Heart left ventricle (tissue), 16 donors: ENCODE measurements at regions not wholly inside any gene's neighbourhood (a gene's known extent, or its start where the extent isn't known, plus 50 kb on each side); places are given as distances from the start of the nearest gene placed in this dataset.

Experiments used
- ATAC-seq, 4 donors: fragments of 200-7000 bp; cut with Tn5 transposase; one replicate each; pipeline ENCODE4 v1.9.1; 2020 to 2022; ENCODE audit warnings: moderate library complexity in 4 of 4, mild to moderate bottlenecking in 3 of 4, moderate number of reproducible peaks in 1 of 4
- DNase-seq, 5 donors: peaks; one replicate each; pipeline ENCODE4 v3.0.0-alpha.2; 2020
- H3K27ac ChIP-seq, 12 donors: fragments of 200-600 bp; sonication (generic) in 4 of 12; one replicate each; pipeline versions ENCODE4 v1.5.0 to v1.8.0; 2016 to 2022; ENCODE audit warnings: mild to moderate bottlenecking in 2 of 12
- H3K27me3 ChIP-seq, 9 donors: fragments of 200-600 bp; sonication (generic) in 2 of 9; one replicate each; pipeline versions ENCODE4 v1.5.1 to v1.8.0; 2016 to 2022; ENCODE audit warnings: mild to moderate bottlenecking in 3 of 9
- H3K36me3 ChIP-seq, 9 donors: fragments of 200-600 bp; sonication (generic) in 2 of 9; one replicate each; pipeline versions ENCODE4 v1.5.0 to v1.8.0; 2018 to 2022; ENCODE audit warnings: mild to moderate bottlenecking in 2 of 9
- H3K4me1 ChIP-seq, 12 donors: fragments of 200-600 bp; sonication (generic) in 4 of 12; one replicate each; pipeline versions ENCODE4 v1.5.0 to v1.8.0; 2016 to 2022; ENCODE audit warnings: mild to moderate bottlenecking in 3 of 12
- H3K4me3 ChIP-seq, 12 donors: fragments of 200-600 bp; sonication (generic) in 4 of 12; one replicate each; pipeline versions ENCODE4 v1.5.0 to v1.8.0; 2017 to 2022; ENCODE audit warnings: mild to moderate bottlenecking in 9 of 12, moderate library complexity in 4 of 12
- H3K9me3 ChIP-seq, 12 donors: fragments of 200-600 bp; sonication (generic) in 4 of 12; one replicate each; pipeline versions ENCODE4 v1.5.0 to v1.8.0; 2016 to 2022; ENCODE audit warnings: mild to moderate bottlenecking in 1 of 12
- POLR2A ChIP-seq, 2 donors: fragments of 450-650 bp; IDR thresholded peaks; one replicate each; pipeline ENCODE4 v1.6.1; 2017; ENCODE audit warnings: antibody characterized with exemption in 2 of 2, mild to moderate bottlenecking in 2 of 2, moderate library complexity in 2 of 2
- WGBS, 4 donors: extraction: QIAGEN DNeasy Blood & Tissue Kit in 2 of 4; methylation state at CpG; one replicate each; pipeline versions ENCODE4 v1.1.5 to v1.1.7; 2013 to 2018; 5-methylcytosine and 5-hydroxymethylcytosine counted together
- intact Hi-C, 10 donors: fragments of 100-400 bp; cut with DNase I; formaldehyde crosslinking; loops; one replicate each; pipeline versions ENCODE4 v1.11.1 to v1.14.2; 2022
- TF ChIP-seq, protein P1 (sequence below), 12 donors: fragments of 200-600 bp; sonication (generic) in 4 of 12; IDR thresholded peaks; one replicate each; pipeline versions ENCODE4 v1.5.0 to v1.8.0; 2018 to 2022; ENCODE audit warnings: antibody characterized with exemption in 12 of 12, mild to moderate bottlenecking in 5 of 12
- donor health status: ischemic (EF 13 %, LVEDD 7.1; RV severe dilation, severe dysfunction).
- donor health status: healthy with polysubstance abuse.
- donor health status: DM: no; HTN: yes; CAD: no.
- donor health status: DM: no; HTN: no; CAD: no.
- donor health status: ischemic (EF 25% LVEDD 6.9; RV normal size, moderate dysfunction).
- donor health status: ischemic (EF 25% LVEDD 5.7; RV mildly dilated, moderate dysfunction).
- donor health status: healthy.
- donor health status: DM: yes; HTN: yes; CAD: no.
- donor health status: ischemic (EF 35%, LVEDD 5.7; RV mildly dilated, moderate dysfunction).
- donor health status: nonischemic (EF 11% LVEDD 7.7; RV severe dilation, severe dysfunction).
- donor health status: DM: yes; HTN: yes; CAD: no.
- donor health status: PGD.
- donor health status: ischemic (EF 29% LVEDD 5.4; RV normal size, mild dysfunction).
- donor health status: nonischemic (EF 23%, LVEDD 6.1; RV moderate dilation, normal function).

DNA sequence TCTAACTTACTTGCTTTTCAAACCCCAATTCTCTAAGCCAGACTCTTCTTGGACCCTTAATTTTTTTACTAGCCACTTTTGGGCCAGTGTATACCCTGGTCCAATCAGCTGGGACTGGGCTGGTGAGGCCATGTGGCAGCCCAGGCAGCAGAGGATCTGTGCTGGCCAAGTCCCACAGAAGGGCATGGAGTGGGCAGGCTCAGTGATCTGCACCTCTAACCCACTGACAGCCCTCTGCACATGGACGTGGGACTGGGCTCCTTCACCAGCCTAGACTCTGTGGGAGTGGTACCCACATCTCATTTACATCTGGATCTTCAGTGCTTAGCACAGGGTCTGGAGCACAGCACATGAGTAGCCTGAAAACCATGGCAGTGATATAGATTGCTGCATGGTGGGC, 56.1 kb upstream of the PRR23C start:
- DNase-seq = no peak
- ATAC-seq = no peak
- intact Hi-C loops = no loop called here
- Histone ChIP-seq H3K4me3 (no peak overlapping the region), H3K4me1 (no peaks in the 10 kb centered on the region), H3K36me3 (no peaks in the 10 kb centered on the region), H3K27ac (no peak overlapping the region), H3K27me3 (peaks cover 0 to 14% (median 0%) of the 10 kb centered on the region in 9 donors), H3K9me3 (peaks cover 0 to 8% (median 0%) of the 10 kb centered on the region in 12 donors)
- 40 to 78% (median 56%) methylated on average over 1 of the region's 1 CpG for WGBS, 4 donors
- TF ChIP-seq, protein P1, sequence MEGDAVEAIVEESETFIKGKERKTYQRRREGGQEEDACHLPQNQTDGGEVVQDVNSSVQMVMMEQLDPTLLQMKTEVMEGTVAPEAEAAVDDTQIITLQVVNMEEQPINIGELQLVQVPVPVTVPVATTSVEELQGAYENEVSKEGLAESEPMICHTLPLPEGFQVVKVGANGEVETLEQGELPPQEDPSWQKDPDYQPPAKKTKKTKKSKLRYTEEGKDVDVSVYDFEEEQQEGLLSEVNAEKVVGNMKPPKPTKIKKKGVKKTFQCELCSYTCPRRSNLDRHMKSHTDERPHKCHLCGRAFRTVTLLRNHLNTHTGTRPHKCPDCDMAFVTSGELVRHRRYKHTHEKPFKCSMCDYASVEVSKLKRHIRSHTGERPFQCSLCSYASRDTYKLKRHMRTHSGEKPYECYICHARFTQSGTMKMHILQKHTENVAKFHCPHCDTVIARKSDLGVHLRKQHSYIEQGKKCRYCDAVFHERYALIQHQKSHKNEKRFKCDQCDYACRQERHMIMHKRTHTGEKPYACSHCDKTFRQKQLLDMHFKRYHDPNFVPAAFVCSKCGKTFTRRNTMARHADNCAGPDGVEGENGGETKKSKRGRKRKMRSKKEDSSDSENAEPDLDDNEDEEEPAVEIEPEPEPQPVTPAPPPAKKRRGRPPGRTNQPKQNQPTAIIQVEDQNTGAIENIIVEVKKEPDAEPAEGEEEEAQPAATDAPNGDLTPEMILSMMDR (IDR thresholded peaks at IDR 0.05) = no peak
- no peak for TF ChIP-seq POLR2A (IDR thresholded peaks at IDR 0.05)

DNA sequence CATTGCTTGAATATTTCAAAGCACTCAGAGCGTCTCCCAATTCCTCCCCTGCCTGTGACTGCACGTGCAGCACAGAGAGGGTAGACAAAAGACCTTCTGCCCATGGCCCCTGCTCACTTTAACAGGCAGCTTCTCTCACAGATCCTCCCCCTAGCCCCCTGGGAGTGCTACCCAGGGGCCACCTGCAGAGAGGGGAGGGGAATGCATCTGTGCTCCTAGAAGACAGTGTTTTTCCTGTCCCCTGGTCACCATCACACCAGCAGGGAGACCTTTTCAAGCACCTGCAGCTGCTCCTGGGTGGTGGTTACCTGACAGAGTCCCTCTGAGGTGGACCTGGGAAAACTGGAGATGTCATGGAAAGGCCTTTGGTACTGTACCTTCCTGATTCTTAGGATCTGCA, 56.7 kb upstream of the PRR23C start:
- Histone ChIP-seq H3K27ac (no peak overlapping the region), H3K4me1 (no peaks in the 10 kb centered on the region), H3K27me3 (peaks cover 0 to 14% (median 0%) of the 10 kb centered on the region in 9 donors), H3K36me3 (no peaks in the 10 kb centered on the region), H3K4me3 (no peak overlapping the region), H3K9me3 (peaks cover 0 to 8% (median 0%) of the 10 kb centered on the region in 12 donors)
- intact Hi-C loops = no loop called here
- 26 to 56% (median 38%) methylated on average over 2 of the region's 2 CpGs for WGBS, 4 donors
- DNase-seq (no peak), ATAC-seq (no peak)
- no peak for TF ChIP-seq POLR2A (IDR thresholded peaks at IDR 0.05)
- TF ChIP-seq, protein P1 (IDR thresholded peaks at IDR 0.05) = no peak

DNA sequence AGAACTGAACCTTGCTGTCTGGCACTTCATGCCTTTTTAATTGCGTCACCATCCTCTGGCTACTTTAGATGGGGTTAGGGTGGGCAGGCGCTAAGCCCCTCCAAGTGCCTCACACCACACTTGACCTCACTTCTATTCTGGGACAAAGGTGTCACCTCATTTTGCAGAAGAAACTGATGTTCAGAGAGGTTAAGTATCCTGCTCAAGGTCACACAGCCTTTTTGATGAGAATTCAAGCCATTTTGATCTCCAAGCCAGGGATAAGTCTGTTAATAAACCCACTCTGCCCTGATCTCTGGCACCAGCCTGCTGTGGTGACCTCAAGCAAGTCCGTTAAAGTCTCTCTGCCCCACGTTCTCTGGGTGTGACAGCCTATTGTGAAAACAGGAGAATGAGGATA, 58.8 kb upstream of the PRR23C start:
- Histone ChIP-seq H3K27ac (no peak overlapping the region), H3K4me3 (no peak overlapping the region), H3K9me3 (peaks cover 0 to 2% (median 0%) of the 10 kb centered on the region in 12 donors), H3K27me3 (peaks cover 0 to 9% (median 0%) of the 10 kb centered on the region in 9 donors), H3K4me1 (no peaks in the 10 kb centered on the region), H3K36me3 (no peaks in the 10 kb centered on the region)
- TF ChIP-seq, protein P1 (IDR thresholded peaks at IDR 0.05) = no peak
- no peak for TF ChIP-seq POLR2A (IDR thresholded peaks at IDR 0.05)
- no peak for ATAC-seq
- DNase-seq = no peak
- 70 to 77% (median 72%) methylated on average over 4 of the region's 4 CpGs for WGBS, 4 donors
- intact Hi-C loops = no loop called here

DNA sequence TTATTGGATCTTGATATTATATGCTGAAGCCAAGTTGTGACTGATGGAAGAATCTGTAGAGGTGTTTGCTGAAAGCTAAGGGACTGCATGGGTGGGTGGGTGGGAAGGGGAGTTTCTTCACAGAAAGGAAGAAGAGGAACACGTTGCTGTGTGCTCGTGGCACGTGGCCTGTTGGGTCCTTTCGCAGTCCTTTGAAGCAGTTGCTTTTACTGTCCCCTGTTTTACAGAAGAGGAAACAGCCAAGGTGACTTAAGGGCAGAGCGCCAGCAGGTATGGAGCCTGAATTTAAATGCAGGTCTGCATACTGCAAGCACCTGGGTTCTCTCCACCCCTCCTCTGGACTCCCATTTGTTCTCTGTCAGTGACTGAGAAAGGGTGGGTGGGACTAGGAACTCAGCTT, 59.4 kb upstream of the PRR23C start:
- no peak for TF ChIP-seq POLR2A (IDR thresholded peaks at IDR 0.05)
- TF ChIP-seq, protein P1 (IDR thresholded peaks at IDR 0.05) = no peak
- no peak overlapping the region for H3K4me3 ChIP-seq
- WGBS, 4 donors = 79 to 81% (median 81%) methylated on average over 5 of the region's 5 CpGs
- H3K27me3 ChIP-seq = peaks cover 0 to 9% (median 0%) of the 10 kb centered on the region in 9 donors
- intact Hi-C loops = no loop called here
- ATAC-seq = no peak
- H3K36me3 ChIP-seq = no peaks in the 10 kb centered on the region
- no peaks in the 10 kb centered on the region for H3K9me3 ChIP-seq
- H3K4me1 ChIP-seq = no peaks in the 10 kb centered on the region
- H3K27ac ChIP-seq = no peak overlapping the region
- DNase-seq = no peak
